ENCODE measurements at regions not wholly inside any gene's neighbourhood (a gene's known extent, or its start where the extent isn't known, plus 50 kb on each side); places are given as distances from the start of the nearest gene placed in this dataset.

- TF ChIP-seq CTCF (IDR thresholded peaks at IDR 0.05 in 2 of 3, conservative IDR thresholded peaks at IDR 0.05 in 1 of 3; ENCODE audit: borderline replicate concordance in 1 of 3, insufficient read depth in 1 of 3, low read depth in 2 of 3, low read length in 2 of 3) = no peak
- TF ChIP-seq ZNF274 (IDR thresholded peaks at IDR 0.05; ENCODE audit: low read depth, low read length) = no peak
- no peak for TF ChIP-seq POLR2A (IDR thresholded peaks at IDR 0.05; ENCODE audit: borderline replicate concordance, extremely low read depth, insufficient read depth, insufficient read length)
- no peak for TF ChIP-seq REST (IDR thresholded peaks at IDR 0.05; ENCODE audit: low read depth)
- no peak for TF ChIP-seq SIN3A (IDR thresholded peaks at IDR 0.05; ENCODE audit: low read depth)
- TF ChIP-seq POLR2AphosphoS5 (IDR thresholded peaks at IDR 0.05; ENCODE audit: low read depth, low read length) = no peak
- no peak for TF ChIP-seq MAX (IDR thresholded peaks at IDR 0.05)
- TF ChIP-seq ATF3 (IDR thresholded peaks at IDR 0.05) = no peak
- TF ChIP-seq EZH2 (IDR thresholded peaks at IDR 0.05) = no peak
- TF ChIP-seq CBX3 (IDR thresholded peaks at IDR 0.05; ENCODE audit: low read depth) = no peak
- no peak for TF ChIP-seq YY1 (IDR thresholded peaks at IDR 0.05; ENCODE audit: extremely low read depth, insufficient replicate concordance, low read depth, low read length)
- TF ChIP-seq RAD21 (IDR thresholded peaks at IDR 0.05; ENCODE audit: low read depth) = no peak
Measured at GRCh38 chr12:60255044-60255443, 659.2 kb downstream of the SLC16A7 start.
